ENCODE measurements at regions not wholly inside any gene's neighbourhood (a gene's known extent, or its start where the extent isn't known, plus 50 kb on each side); places are given as distances from the start of the nearest gene placed in this dataset.

GRCh38 chr2:151111599-151112278 lies 149.9 kb downstream of the RBM43 start:
- TF ChIP-seq CTCF (IDR thresholded peaks at IDR 0.05) (no peak), POLR2A (IDR thresholded peaks at IDR 0.05) (no peak)

All from esophagus squamous epithelium (tissue), 4 donors.